HG02840 (cell line): ENCODE measurements at regions not wholly inside any gene's neighbourhood (a gene's known extent, or its start where the extent isn't known, plus 50 kb on each side); places are given as distances from the start of the nearest gene placed in this dataset.
"Not testable (repeated sequence)": the region's sequence is repeated elsewhere in the genome, so short reads cannot be mapped to it uniquely, and the experiment has no call there.

Experiments used
- ATAC-seq: cut with Tn5 transposase; IDR thresholded peaks from one replicate; pipeline ENCODE4 v1.9.1; 2021; ENCODE audit warnings: mild to moderate bottlenecking, moderate library complexity, moderate number of reproducible peaks; ENCODE audit not compliant: unreplicated experiment, low FRiP score

DNA sequence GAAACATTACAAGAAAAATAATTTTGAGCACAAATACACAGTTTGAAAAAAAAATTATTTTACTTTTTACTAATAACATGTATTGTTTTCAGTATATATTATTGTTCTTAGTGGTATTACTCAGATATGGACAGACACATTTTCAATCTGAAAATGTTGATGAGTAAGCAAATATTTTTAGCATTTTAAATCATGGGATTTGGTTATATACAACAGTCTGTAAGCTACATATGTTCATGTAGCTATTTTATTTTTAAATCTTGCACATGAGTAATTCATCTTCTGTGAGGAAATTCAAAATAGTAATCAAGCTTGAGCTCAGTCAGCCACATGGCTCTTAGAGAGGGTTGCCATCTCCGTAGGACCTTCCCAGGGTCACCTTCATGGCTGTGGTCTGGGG lies 471.9 kb downstream of the QKI start:
- ATAC-seq = no peak

DNA sequence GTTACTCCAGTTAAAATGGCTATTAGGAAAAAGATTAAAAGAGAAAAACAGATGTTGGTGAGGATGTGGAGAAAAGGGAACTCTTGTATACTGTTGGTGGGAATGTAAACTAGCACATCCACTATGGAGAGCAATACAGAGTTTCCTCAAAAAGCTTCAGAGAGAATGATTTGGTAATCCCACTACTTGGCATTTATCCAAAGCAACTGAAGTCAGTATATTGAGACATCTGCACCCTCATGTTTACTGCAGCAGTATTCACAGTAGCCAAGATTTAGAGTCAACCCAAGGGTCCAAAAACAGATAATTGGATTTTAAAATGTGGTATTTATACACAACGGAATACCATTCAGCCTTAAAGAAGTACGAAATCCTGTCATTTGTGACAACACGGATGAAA lies 469.5 kb downstream of the QKI start:
- no peak for ATAC-seq

DNA sequence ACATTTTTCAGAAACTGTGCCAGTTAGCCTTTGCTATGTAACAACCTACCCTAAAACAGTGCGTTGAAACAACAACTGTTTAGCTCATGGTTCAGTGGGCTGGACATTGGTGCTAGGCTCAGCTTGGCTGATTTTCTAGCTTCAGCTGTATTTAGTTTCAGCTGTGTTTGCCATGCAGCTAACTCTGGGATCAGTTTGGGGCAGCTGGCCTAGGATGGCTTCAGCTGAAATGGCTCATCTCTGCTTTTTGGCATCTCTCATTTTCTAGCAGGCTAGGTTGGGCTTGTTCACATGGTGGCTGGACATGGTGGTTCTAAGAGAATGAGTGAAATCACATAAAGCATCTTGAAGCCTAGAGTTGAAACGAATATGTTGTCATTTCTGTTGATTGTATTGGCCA lies 464.2 kb downstream of the QKI start:
- no peak for ATAC-seq

DNA sequence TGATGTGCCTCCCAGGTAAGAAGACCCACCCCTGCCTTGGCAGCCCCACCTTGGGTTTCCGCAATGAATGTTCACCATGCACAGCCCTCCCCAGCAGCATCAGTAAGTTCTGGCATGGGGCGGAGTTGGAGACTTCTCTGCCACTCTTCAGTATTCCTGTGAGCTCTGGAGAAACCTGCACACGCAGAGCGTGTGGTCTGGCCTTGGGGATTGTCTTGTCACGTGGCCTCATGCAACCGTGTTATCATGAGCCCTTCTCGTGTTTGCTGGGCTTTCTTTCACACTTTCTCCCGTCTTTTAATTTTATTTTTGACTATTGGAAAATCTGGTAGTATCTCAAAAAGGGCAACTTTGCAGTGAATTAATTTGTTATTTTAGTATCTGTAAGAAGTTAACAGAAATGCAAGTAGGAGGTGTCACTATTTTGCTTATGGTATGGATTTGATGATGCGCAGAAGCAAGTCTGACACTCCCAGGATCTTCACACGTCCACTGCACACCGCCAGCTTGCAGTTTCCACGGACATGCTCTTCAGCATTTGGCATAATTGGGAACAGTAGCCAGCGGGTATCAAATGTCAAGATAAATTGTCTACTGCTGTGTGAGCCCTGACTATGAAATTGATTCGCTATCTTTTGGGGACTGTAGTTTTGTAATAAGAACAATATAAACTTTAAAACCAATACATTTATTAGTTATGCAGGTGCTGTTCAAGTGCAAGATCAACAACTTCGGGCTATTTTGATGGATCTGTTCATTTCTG lies 463.5 kb downstream of the QKI start:
- ATAC-seq = no peak

DNA sequence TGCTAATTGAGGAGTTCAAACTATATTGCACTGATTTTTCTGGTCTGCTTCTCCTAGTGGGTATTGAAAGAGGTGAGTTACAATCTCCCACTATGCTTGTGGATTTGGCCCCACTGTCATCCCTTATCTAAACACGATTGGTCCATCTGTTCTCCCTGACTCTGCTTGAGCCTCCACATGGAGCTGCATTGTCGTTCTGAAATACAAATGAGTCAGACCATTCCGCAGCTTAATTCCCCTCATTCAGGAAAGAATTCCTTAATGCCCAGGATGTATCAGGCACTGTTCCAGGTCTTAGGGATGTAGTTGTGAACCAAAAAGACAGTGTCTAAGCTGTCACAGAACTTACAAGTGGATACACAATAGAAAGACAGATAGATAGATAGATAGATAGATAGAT lies 461.9 kb downstream of the QKI start:
- ATAC-seq = no peak

DNA sequence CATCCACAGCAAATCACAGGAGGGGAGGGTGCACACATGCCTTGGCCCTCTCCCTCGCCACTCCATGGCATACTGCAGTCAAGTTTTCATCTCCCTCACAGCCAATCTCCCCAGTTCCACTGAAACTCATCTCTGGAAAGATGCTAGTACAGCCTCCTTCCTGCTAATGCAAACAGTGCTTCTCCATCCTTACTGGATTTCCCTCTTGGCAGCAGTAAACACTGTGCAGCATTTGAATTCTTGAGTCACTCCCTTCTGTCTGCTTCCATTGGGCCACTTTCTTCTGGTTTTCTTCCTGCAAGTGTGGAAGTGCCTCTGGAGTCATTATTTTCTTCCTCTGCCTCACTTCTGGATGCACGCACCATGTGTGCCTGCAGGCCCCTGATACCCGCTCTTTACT lies 460.3 kb downstream of the QKI start:
- ATAC-seq = no peak

DNA sequence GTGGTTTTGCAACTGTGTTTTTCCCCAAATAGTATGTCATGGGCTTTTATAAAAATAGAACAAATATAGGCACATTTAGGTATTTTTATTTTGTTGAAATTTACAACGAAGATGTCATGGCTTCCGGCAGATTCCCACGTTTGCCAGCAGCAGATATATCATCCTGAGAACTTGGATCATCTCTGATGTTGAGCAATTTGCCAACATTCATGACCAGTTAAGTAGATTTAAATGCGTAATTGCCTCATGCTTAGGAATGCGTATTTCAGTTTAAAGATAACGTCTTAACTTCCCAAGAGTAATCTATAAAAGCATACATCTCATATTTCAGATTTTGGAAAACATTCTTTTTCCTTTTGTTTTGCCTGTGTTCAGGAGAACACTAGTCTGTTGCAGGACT lies 457.8 kb downstream of the QKI start:
- ATAC-seq = no peak

DNA sequence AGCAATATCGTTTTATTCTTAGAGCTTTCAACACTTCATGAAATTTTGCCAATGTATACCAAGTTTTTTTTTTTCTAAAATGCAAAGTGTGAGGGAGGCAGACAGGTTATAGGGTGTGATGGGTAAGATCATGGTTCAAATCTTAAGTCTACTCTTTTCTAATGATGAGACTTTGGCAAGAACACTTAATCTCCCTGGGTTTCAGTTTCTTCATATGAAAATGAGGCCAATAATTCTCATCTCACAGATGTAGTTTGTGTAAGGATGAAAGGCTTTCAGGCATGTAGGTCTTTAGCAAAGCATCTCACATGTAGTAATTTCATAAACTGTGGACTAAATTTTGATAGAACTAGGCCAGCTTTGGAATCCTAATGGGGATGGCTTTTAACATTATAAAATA lies 457.1 kb downstream of the QKI start:
- ATAC-seq = no peak

DNA sequence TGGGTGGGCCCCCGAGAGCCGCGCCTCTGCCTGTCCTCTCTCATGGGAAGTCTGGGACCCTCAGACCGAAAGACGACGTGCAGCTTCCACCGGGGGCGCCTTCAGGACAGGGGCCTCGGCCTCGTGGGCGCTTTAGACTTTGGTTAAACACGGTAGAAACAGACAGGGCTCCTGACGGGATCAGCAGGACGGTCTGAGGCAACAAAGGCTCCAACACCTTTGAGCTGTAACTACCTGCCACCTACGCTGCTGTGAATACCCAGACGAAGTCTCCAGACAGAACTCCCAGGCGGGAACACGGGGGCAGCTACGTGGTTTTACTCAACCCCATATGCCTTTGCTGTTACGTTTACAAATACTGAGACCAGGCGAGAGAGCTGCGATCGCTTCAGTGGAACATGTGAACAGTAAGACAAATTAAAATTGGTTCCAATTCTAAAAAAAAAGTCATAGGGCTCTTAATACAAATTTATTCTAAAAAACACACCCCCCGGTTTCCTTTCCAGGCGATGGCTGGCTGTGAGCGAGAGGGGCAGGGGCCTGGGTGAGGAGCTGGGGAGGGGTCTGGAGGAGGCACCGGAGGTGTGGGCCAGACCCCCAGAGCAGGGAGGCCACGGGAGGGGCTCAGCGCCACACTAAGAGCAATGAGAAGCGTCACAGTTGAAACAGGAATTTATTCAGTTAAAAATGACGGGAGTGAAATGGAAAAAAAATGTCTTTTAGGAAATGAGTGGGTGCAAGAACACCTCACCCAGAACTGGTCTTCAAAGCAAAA lies 453.2 kb downstream of the QKI start:
- no peak for ATAC-seq

DNA sequence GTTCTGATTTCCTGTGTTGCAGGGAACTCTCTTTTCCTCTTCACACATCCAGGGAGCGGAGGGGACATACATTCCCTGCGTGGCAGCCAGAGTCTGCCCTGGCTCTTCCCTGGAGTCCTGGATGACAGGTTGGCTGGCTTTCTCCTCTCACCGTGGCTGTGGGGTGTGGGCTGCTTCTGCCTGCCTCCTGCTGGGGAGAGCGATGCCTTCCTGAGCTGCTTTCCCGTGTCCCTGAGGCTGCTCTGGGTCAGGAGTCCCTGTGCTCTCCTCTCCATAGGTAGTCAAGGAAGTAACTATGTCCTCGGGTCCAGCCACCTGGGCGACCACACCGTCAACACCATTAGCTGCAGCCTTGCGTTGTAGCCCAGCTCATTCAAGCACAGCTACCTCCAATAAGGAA lies 451.7 kb downstream of the QKI start:
- no peak for ATAC-seq

DNA sequence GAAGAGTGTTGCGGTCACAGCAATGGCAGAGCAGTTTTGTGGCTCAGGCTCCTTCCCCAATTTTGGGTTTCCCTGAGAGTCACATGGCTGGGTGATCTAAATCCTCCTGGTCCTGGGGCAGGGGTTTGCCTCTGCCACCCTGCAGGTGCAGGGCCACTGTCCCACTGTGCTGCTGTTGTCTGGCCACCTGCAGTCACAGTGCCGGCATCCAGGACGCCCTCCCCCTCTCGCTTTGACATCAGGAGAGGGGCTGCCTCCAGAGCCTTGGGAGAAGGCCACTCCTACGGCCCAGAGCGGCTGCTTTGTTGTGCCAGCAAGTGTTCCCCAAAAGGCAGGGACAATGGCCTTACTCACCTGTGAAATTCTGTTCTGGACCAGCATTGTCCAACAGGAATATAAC lies 449.0 kb downstream of the QKI start:
- ATAC-seq = no peak

DNA sequence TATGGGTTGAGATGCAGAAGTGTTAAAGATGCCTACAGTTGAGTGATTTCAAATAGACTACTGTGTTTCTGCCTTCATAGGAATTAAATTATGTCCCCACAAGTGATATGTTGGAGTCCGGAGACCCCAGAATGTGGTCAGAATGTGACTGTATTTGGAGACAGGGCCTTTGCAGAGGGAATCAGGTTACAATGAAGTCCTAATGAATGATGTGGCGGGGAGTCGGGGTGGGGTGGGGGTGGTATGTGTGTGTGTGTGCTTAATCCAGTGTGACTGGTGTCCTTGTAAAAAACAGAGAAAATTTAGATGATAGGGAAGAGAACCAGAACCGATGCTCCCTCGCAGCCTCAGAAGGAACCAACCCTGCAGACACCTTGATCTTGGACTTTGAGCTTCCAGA lies 448.2 kb downstream of the QKI start:
- ATAC-seq = no peak

DNA sequence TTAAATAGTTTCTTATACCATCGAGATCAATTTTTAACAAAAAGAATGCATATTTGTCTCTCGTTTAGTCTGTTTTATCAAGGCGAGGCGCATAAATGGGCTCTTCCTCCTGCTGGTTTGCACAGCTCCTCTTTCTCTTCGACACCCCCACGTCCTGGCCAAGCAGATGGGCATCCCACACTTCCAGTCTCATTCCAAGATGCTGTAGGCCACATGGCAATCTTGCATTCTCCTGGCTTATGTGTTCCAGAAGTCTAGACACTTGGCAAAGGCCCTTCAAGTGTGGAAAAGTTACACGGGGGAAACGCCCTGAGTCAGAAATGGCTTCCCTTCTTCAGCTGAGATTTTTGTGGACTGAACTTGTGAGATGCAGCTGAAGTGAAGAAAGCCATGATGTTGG lies 447.1 kb downstream of the QKI start:
- no peak for ATAC-seq

DNA sequence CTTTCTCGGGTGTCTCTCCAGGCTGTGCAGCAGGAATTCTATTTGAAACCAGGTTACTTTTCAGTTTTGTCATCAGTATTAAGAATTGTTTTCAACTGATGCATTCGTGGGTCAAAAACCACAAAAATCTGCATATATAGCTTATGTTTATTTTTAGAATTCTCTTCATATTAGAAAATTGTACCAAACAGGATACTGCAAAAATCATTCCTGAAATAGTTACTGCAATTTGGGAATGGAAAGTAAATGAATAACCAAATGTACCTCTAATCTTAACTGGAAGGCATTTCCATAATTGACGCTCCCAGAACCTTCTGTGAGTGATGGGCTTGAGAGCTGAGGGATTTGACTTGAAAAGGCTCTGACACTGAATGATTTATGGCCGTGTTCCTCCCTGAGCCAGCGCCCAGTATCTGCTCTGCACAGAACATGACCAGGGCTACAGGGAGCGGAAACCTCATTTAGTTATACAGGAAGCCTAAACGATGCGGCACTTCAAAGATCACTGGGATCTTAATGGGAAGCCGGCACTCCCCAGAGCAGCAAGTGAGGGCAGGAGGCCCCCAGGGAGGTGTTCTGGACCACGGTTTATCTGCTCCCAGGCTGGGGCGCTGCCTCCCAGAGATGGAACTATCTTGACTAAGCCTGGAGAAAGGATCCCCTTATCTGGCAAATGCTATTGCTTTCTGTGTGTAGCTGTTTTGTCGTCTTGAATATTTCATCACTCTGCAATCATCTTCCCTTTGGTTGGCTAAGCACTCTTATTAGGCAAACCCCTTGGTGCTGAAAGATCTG lies 446.0 kb downstream of the QKI start:
- ATAC-seq = no peak

DNA sequence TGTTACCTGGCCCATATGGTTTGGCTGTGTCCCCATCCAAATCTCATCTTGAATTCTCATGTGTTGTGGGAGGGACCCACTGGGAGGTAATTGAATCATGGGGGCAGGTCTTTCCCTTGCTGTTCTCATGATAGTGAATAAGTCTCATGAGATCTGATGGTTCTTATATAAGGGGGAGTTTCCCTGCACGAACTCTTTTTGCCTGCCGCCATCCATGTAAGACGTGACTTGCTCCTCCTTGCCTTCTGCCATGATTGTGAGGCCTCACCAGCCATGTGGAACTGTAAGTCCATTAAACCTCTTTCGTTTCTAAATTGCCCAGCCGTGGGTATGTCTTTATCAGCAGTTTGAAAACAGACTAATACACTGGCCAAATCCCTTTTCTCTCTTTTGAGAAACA lies 444.4 kb downstream of the QKI start:
- not testable (repeated sequence) for ATAC-seq

DNA sequence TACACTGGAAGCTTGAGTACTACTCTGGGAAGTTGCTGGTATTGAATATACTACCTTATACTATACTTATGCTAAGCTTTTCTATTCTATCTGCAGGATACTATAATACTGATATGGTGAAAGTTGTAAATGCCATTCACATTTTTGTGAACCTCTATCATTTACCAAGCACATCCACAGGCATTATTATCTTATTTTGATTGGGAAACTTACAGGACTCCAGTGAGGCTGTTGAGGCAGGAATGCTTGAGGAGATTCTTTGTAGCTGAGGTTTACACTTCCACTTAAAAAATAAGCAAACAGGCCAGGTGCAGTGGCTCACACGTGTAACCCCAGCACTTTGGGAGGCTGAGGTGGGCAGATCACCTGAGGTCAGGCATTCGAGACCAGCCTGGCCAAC lies 442.9 kb downstream of the QKI start:
- ATAC-seq = no peak

DNA sequence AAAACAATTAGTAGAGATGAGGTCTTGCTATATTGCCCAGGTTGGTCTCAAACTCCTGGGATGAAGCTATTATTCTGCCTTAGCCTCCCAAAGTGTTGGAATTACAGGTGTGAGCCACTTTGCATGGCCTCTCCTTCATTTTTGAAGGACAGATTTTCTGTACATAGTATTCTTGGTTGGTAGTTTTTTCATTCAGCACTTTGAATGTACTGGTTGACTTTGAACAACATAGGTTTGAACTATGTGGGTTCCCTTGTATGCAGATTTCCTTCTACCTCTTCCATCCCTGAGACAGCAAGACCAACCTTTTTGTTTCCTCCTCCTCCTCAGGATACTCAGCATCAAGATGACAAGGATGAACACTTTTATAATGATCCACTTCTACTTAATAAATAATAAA lies 436.4 kb downstream of the QKI start:
- ATAC-seq = no peak

DNA sequence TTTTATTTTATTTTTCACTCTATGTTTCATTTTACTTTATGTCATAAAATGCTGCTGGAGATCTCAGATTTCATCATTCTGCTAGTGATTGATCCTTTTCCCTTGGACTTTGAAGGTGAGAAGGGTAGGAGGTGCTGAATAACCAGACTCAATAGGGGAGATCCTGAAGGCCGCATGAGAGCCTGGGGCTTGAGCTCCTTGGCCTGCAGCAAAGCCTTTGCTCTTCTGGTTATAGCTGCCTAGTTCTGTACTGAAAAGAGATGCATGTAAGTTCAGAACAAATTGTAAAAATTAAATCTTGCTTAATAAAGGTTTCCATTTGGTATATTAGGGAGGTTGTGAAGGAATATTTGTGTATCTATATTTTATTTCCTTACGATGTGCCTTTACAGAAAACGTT lies 430.2 kb downstream of the QKI start:
- ATAC-seq = no peak

DNA sequence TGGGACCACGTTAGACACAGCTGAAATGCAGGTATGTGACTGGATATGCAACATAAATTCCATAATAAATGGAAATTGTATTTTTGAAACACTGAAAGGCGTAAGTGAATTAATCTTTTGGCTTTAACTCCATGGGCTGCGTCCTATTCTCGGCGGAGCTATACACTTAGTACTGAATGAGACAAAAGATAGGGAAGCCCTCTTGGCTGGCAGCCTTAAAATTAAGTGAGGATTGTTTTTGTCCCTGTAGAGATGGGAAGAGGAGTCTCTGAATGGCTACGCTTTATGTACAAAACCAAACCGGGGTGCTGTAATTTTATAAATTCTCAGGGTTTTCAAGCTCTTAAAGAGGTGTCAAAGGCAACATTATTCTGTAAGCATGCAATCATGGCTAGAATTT lies 429.8 kb downstream of the QKI start:
- no peak for ATAC-seq

DNA sequence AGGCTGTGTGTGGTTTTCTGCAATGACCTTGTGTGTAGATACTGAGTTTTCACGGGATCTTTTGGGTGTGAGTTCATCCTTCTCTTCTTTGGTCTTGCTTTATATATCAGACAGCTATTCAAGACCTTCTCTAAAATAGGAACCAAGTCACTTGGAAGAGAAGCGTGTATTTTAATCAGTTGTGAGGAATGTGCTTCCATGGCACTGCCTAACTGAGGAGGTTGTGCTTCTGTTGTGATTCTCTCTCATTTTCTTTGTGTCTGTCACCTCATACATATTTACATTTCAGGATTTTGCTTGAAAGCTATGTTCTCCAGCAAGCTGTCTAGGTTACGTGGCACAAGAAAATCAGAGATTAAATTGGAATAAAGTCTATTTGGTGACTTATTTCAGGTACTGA lies 428.7 kb downstream of the QKI start:
- ATAC-seq = no peak

DNA sequence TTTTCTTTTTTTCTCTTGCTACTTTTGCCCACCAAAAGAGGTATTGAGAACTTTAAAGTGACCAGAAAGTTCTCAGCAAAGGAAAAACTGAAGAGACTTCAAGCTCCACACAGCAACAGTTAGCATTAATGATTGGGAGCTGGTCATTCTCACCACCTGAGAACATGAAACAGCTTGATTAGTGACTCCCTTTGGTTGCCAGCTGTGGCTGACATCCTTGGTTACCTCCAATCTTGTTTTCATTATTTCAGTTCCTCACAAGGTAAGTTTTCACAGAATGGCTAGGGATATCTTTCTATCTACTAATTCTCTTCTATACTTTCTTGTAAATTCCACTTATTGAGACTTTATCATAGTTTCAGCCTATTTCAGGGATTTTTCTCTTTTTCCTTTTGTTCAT lies 427.9 kb downstream of the QKI start:
- no peak for ATAC-seq
